ENCODE measurements at regions not wholly inside any gene's neighbourhood (a gene's known extent, or its start where the extent isn't known, plus 50 kb on each side); places are given as distances from the start of the nearest gene placed in this dataset.

- TF ChIP-seq CTCF (IDR thresholded peaks at IDR 0.05; ENCODE audit: control extremely low read depth, extremely low read depth, low read depth, missing control alignments): no peak
- ChIA-PET POLR2A (no interaction called here), CTCF (interaction anchor here (1.0 kb wide), 1 partner anchor 11 kb away, joined by 3 read pairs; no protein-coding TSS in a partner anchor)
- no peak for DNase-seq (ENCODE audit: extremely low spot score)
Measured at GRCh38 chr16:5504064-5504781, 406.6 kb upstream of the EEF2KMT start.

- CTCF ChIA-PET: interaction anchor here (2.1 kb wide), 1 partner anchor 113 kb away, joined by 4 read pairs; no protein-coding TSS in a partner anchor
- no peak for TF ChIP-seq CTCF (IDR thresholded peaks at IDR 0.05; ENCODE audit: control extremely low read depth, extremely low read depth, low read depth, missing control alignments)
- POLR2A ChIA-PET: no interaction called here
- DNase-seq (ENCODE audit: extremely low spot score): no peak
Measured at GRCh38 chr16:5502944-5503343, 405.3 kb upstream of the EEF2KMT start.

GRCh38 chr16:5502467-5502869 lies 404.9 kb upstream of the EEF2KMT start:
- CTCF ChIA-PET: interaction anchor here (0.7 to 2.1 kb wide), 3 partner anchors 9 to 114 kb away, joined by 3 to 5 read pairs (median 4); no protein-coding TSS in a partner anchor
- no peak for DNase-seq (ENCODE audit: extremely low spot score)
- peak; percentile 33 for TF ChIP-seq CTCF (IDR thresholded peaks at IDR 0.05; ENCODE audit: control extremely low read depth, extremely low read depth, low read depth, missing control alignments)
- POLR2A ChIA-PET: no interaction called here

GRCh38 chr16:5500526-5500925 lies 402.9 kb upstream of the EEF2KMT start:
- no peak for TF ChIP-seq CTCF (IDR thresholded peaks at IDR 0.05; ENCODE audit: control extremely low read depth, extremely low read depth, low read depth, missing control alignments)
- CTCF ChIA-PET: interaction anchor here (1.5 kb wide), 1 partner anchor 11 kb away, joined by 4 read pairs; no protein-coding TSS in a partner anchor
- DNase-seq (ENCODE audit: extremely low spot score): no peak
- POLR2A ChIA-PET: no interaction called here

GRCh38 chr16:5498562-5498961 lies 401.0 kb upstream of the EEF2KMT start:
- TF ChIP-seq CTCF (IDR thresholded peaks at IDR 0.05; ENCODE audit: control extremely low read depth, extremely low read depth, low read depth, missing control alignments): no peak
- POLR2A ChIA-PET: no interaction called here
- CTCF ChIA-PET: no interaction called here
- DNase-seq (ENCODE audit: extremely low spot score): no peak

- no peak for TF ChIP-seq CTCF (IDR thresholded peaks at IDR 0.05; ENCODE audit: control extremely low read depth, extremely low read depth, low read depth, missing control alignments)
- no peak for DNase-seq (ENCODE audit: extremely low spot score)
- ChIA-PET CTCF (no interaction called here), POLR2A (no interaction called here)
Measured at GRCh38 chr16:5496013-5496412, 398.4 kb upstream of the EEF2KMT start.
